ENCODE measurements at regions not wholly inside any gene's neighbourhood (a gene's known extent, or its start where the extent isn't known, plus 50 kb on each side); places are given as distances from the start of the nearest gene placed in this dataset.

- TF ChIP-seq RB1 (IDR thresholded peaks at IDR 0.05; ENCODE audit: borderline replicate concordance) = no peak
- TF ChIP-seq CTCF (IDR thresholded peaks at IDR 0.05 in 2 of 3, conservative IDR thresholded peaks at IDR 0.05 in 1 of 3; ENCODE audit: control insufficient read depth in 2 of 3, extremely low read depth in 1 of 3, insufficient read depth in 1 of 3, low read depth in 3 of 3, low read length in 3 of 3) = no peak
- TF ChIP-seq POLR2A (IDR thresholded peaks at IDR 0.05; ENCODE audit: low read depth, low read length) = no peak
- no peak for TF ChIP-seq HDAC2 (IDR thresholded peaks at IDR 0.05)
- TF ChIP-seq PKNOX1 (IDR thresholded peaks at IDR 0.05) = no peak
- TF ChIP-seq RCOR1 (conservative IDR thresholded peaks at IDR 0.05; ENCODE audit: low read depth, low read length) = no peak
- TF ChIP-seq SIN3A (IDR thresholded peaks at IDR 0.05; ENCODE audit: low read depth, low read length) = no peak
- TF ChIP-seq HCFC1 (IDR thresholded peaks at IDR 0.05; ENCODE audit: low read length) = no peak
- TF ChIP-seq JUNB (IDR thresholded peaks at IDR 0.05) = no peak
- no peak for TF ChIP-seq MYC (IDR thresholded peaks at IDR 0.05; ENCODE audit: insufficient read depth, insufficient read length, insufficient replicate concordance, low read length, severe bottlenecking)
These were observed 178.5 kb downstream of the DAD1 start for GRCh38 chr14:22410497-22410896.
